Adrenal gland (tissue), 5 donors: ENCODE measurements at regions not wholly inside any gene's neighbourhood (a gene's known extent, or its start where the extent isn't known, plus 50 kb on each side); places are given as distances from the start of the nearest gene placed in this dataset.

ENCODE experiments used
- POLR2A ChIP-seq, 2 donors: fragments of 450-650 bp; IDR thresholded peaks; one replicate each; pipeline ENCODE4 v1.6.1; 2017; ENCODE audit warnings: antibody characterized with exemption in 2 of 2, mild to moderate bottlenecking in 2 of 2, moderate library complexity in 1 of 2
- TF ChIP-seq, protein P1 (sequence below), 6 experiments: fragments of 450-650 bp in 4 of 6; fragments of 200-600 bp in 2 of 6; sonication (generic) in 1 of 6; IDR thresholded peaks; 1 replicate in 5 of 6; 2 replicates in 1 of 6; pipeline versions ENCODE4 v1.5.1 to v1.8.0; 2016 to 2021; ENCODE audit warnings: antibody characterized with exemption in 6 of 6, mild to moderate bottlenecking in 2 of 6, moderate library complexity in 1 of 6
- donor health status: DM: no; HTN: no; CAD: no.

- TF ChIP-seq, protein P1, sequence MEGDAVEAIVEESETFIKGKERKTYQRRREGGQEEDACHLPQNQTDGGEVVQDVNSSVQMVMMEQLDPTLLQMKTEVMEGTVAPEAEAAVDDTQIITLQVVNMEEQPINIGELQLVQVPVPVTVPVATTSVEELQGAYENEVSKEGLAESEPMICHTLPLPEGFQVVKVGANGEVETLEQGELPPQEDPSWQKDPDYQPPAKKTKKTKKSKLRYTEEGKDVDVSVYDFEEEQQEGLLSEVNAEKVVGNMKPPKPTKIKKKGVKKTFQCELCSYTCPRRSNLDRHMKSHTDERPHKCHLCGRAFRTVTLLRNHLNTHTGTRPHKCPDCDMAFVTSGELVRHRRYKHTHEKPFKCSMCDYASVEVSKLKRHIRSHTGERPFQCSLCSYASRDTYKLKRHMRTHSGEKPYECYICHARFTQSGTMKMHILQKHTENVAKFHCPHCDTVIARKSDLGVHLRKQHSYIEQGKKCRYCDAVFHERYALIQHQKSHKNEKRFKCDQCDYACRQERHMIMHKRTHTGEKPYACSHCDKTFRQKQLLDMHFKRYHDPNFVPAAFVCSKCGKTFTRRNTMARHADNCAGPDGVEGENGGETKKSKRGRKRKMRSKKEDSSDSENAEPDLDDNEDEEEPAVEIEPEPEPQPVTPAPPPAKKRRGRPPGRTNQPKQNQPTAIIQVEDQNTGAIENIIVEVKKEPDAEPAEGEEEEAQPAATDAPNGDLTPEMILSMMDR (IDR thresholded peaks at IDR 0.05), result no peak
- no peak for TF ChIP-seq POLR2A (IDR thresholded peaks at IDR 0.05)
Observed at GRCh38 chr9:29001006-29001405, 1427.7 kb upstream of the C9orf72 start.
